ENCODE measurements at regions not wholly inside any gene's neighbourhood (a gene's known extent, or its start where the extent isn't known, plus 50 kb on each side); places are given as distances from the start of the nearest gene placed in this dataset.

DNA sequence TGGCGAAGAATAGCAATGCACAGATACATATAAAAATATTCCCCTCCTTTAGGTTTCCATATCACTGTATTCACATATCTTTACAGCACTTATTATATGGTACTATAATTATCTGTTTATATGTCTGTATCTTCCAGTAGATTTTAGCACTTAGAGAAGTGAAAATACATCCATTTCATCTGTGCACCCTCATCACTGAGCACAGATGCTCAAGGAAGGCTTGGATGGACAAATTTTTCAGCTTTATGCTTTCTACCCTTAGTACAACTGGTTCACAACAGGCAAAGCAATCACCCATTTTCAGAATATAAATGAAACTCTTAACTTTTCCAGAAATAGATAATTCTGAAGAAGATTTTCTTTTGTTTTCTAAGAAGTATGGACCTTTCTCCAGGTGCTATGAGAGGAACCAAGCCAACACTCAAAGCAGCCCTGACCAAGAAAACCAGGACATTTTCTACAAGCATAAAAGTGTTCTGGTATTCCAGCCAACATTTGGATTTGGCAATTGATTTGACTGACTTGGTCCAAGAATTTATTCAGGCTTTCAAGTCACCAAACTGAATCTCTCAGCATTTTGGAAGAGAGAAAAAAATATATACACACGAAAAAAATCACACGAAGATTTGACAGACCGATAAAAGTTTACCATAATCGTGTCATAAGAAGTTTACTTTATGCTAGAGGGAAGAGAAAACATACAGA, 170.2 kb upstream of the CD180 start:
- CTCF ChIA-PET, result interaction anchor here (1.0 kb wide), 1 partner anchor 10 kb away, joined by 3 read pairs; no protein-coding TSS in a partner anchor
- TF ChIP-seq, protein P1, sequence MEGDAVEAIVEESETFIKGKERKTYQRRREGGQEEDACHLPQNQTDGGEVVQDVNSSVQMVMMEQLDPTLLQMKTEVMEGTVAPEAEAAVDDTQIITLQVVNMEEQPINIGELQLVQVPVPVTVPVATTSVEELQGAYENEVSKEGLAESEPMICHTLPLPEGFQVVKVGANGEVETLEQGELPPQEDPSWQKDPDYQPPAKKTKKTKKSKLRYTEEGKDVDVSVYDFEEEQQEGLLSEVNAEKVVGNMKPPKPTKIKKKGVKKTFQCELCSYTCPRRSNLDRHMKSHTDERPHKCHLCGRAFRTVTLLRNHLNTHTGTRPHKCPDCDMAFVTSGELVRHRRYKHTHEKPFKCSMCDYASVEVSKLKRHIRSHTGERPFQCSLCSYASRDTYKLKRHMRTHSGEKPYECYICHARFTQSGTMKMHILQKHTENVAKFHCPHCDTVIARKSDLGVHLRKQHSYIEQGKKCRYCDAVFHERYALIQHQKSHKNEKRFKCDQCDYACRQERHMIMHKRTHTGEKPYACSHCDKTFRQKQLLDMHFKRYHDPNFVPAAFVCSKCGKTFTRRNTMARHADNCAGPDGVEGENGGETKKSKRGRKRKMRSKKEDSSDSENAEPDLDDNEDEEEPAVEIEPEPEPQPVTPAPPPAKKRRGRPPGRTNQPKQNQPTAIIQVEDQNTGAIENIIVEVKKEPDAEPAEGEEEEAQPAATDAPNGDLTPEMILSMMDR (IDR thresholded peaks at IDR 0.05; ENCODE audit: control extremely low read depth, extremely low read depth, low read depth, missing control alignments), result no peak
- POLR2A ChIA-PET, result no interaction called here
- DNase-seq (ENCODE audit: extremely low spot score), result no peak

DNA sequence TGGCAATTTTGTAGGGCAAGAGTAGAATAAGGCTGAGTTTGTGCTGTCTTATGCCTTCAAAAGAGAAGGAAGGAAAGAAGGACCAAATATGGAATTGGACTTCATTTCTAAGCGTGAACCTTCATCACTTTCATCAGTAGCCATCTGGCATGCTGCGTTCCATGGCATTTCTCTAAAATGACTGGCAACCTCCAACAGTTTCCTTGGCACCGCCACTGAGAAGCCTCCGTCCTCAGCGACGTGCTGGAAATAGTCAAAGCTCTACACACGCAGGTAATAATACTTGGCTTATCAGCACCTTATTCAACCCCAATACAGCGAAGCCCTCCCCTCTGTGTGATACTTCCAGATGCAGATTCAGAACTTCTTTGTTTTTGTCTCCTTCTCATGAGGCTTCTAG, 169.7 kb upstream of the CD180 start:
- TF ChIP-seq, protein P1 (IDR thresholded peaks at IDR 0.05; ENCODE audit: control extremely low read depth, extremely low read depth, low read depth, missing control alignments), result no peak
- DNase-seq (ENCODE audit: extremely low spot score), result no peak
- CTCF ChIA-PET, result no interaction called here
- POLR2A ChIA-PET, result no interaction called here

GRCh38 chr5:67364381-67364970, 167.9 kb upstream of the CD180 start:
- ChIA-PET CTCF (interaction anchor here (1.2 to 1.3 kb wide), 2 partner anchors 10 to 18 kb away, joined by 4 to 5 read pairs; no protein-coding TSS in a partner anchor), POLR2A (no interaction called here)
- TF ChIP-seq, protein P1 (IDR thresholded peaks at IDR 0.05; ENCODE audit: control extremely low read depth, extremely low read depth, low read depth, missing control alignments), result no peak
- no peak for DNase-seq (ENCODE audit: extremely low spot score)

GRCh38 chr5:67363963-67364362, 167.4 kb upstream of the CD180 start:
- TF ChIP-seq, protein P1 (IDR thresholded peaks at IDR 0.05; ENCODE audit: control extremely low read depth, extremely low read depth, low read depth, missing control alignments), result no peak
- CTCF ChIA-PET, result interaction anchor here (1.2 to 1.3 kb wide), 2 partner anchors 10 to 18 kb away, joined by 4 to 5 read pairs; no protein-coding TSS in a partner anchor
- DNase-seq (ENCODE audit: extremely low spot score), result no peak
- POLR2A ChIA-PET, result no interaction called here

- TF ChIP-seq, protein P1 (IDR thresholded peaks at IDR 0.05; ENCODE audit: control extremely low read depth, extremely low read depth, low read depth, missing control alignments), result no peak
- no peak for DNase-seq (ENCODE audit: extremely low spot score)
- POLR2A ChIA-PET, result no interaction called here
- CTCF ChIA-PET, result interaction anchor here (1.2 kb wide), 1 partner anchor 9 kb away, joined by 5 read pairs; no protein-coding TSS in a partner anchor
These were observed 166.6 kb upstream of the CD180 start for GRCh38 chr5:67363180-67363709.

GRCh38 chr5:67361932-67362729, 165.5 kb upstream of the CD180 start:
- POLR2A ChIA-PET, result no interaction called here
- CTCF ChIA-PET, result interaction anchor here (1.5 kb wide), 1 partner anchor 19 kb away, joined by 3 read pairs; no protein-coding TSS in a partner anchor
- TF ChIP-seq, protein P1 (IDR thresholded peaks at IDR 0.05; ENCODE audit: control extremely low read depth, extremely low read depth, low read depth, missing control alignments), result no peak
- DNase-seq (ENCODE audit: extremely low spot score), result no peak

All from GM10248 (cell line).